ENCODE measurements at regions not wholly inside any gene's neighbourhood (a gene's known extent, or its start where the extent isn't known, plus 50 kb on each side); places are given as distances from the start of the nearest gene placed in this dataset.

DNA sequence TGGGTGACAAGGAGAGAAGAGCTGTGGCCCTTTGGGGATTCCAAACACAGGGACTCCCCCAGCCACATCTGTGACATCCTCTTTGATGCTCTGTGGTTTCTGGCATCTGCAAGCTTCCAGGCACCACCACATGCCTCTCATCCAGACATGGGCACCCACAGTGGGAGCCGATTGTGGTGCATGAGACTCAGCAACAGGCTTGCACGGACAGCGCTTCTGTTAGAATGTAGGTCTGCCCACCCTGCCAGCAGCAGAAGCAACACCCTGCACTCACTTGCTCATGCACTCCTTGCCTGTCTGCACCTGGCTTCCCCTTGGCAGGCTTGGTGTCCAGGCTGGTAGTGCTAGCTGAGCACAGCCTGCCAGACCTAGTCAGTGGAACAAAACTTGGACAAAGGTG is 735.0 kb upstream of the ZWINT start:
- H3K9me3 ChIP-seq (ENCODE audit: low read depth): no peaks in the 10 kb centered on the region
- no peaks in the 10 kb centered on the region for H3K36me3 ChIP-seq (replicated peaks; ENCODE audit: insufficient read depth, low read depth)
- H4K20me1 ChIP-seq (ENCODE audit: insufficient read depth, poor library complexity, severe bottlenecking): no peaks in the 10 kb centered on the region
- H3K27me3 ChIP-seq: no peaks in the 10 kb centered on the region
- no peak overlapping the region for H2AFZ ChIP-seq
- no peak overlapping the region for H3K4me2 ChIP-seq
- H3K4me1 ChIP-seq (ENCODE audit: insufficient read depth): no peaks in the 10 kb centered on the region
- no peak overlapping the region for H3K4me3 ChIP-seq
- no peaks in the 10 kb centered on the region for H3K79me2 ChIP-seq
- 90% methylated on average over 3 of the region's 3 CpGs for WGBS (ENCODE audit: low lambda C conversion rate, missing lambda C conversion rate)
- TF ChIP-seq, protein P1, sequence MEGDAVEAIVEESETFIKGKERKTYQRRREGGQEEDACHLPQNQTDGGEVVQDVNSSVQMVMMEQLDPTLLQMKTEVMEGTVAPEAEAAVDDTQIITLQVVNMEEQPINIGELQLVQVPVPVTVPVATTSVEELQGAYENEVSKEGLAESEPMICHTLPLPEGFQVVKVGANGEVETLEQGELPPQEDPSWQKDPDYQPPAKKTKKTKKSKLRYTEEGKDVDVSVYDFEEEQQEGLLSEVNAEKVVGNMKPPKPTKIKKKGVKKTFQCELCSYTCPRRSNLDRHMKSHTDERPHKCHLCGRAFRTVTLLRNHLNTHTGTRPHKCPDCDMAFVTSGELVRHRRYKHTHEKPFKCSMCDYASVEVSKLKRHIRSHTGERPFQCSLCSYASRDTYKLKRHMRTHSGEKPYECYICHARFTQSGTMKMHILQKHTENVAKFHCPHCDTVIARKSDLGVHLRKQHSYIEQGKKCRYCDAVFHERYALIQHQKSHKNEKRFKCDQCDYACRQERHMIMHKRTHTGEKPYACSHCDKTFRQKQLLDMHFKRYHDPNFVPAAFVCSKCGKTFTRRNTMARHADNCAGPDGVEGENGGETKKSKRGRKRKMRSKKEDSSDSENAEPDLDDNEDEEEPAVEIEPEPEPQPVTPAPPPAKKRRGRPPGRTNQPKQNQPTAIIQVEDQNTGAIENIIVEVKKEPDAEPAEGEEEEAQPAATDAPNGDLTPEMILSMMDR (IDR thresholded peaks at IDR 0.05; ENCODE audit: poor library complexity): no peak
- TF ChIP-seq EZH2phosphoT487 (IDR thresholded peaks at IDR 0.05; ENCODE audit: low read depth, severe bottlenecking, unreplicated experiment) (no peak), EZH2 (IDR thresholded peaks at IDR 0.05; ENCODE audit: borderline replicate concordance) (no peak)
- H3K9me2 ChIP-seq (replicated peaks; ENCODE audit: insufficient read depth): no peaks in the 10 kb centered on the region
- no peak overlapping the region for H3K27ac ChIP-seq
- DNase-seq (ENCODE audit: low spot score): no peak

DNA sequence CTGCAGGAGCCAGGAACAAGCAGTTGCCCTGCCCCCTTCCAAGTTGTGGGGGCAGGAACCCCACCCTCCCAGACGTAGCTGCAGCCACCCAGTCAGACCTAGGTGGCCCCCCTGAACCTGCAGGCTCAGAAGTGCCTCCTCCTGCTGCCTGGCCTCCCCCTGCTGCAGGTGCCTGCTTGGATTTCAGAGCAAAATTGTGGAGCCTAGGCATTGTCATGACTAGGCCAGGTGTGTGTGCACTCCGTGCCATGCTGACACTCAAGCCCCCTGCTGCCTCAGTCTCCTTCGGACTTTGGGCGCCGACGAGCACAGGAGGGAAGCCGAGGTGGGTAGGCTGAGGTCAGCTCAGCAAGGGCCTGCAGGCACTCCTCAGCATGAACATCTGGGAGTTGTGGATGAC is 733.9 kb upstream of the ZWINT start:
- no peaks in the 10 kb centered on the region for H3K9me3 ChIP-seq (ENCODE audit: low read depth)
- H3K9me2 ChIP-seq (replicated peaks; ENCODE audit: insufficient read depth): no peaks in the 10 kb centered on the region
- H3K4me3 ChIP-seq: no peak overlapping the region
- no peaks in the 10 kb centered on the region for H4K20me1 ChIP-seq (ENCODE audit: insufficient read depth, poor library complexity, severe bottlenecking)
- H3K4me2 ChIP-seq: no peak overlapping the region
- no peak overlapping the region for H2AFZ ChIP-seq
- H3K79me2 ChIP-seq: no peaks in the 10 kb centered on the region
- no peaks in the 10 kb centered on the region for H3K4me1 ChIP-seq (ENCODE audit: insufficient read depth)
- WGBS (ENCODE audit: low lambda C conversion rate, missing lambda C conversion rate): 77% methylated on average over 7 of the region's 7 CpGs
- no peaks in the 10 kb centered on the region for H3K27me3 ChIP-seq
- no peaks in the 10 kb centered on the region for H3K36me3 ChIP-seq (replicated peaks; ENCODE audit: insufficient read depth, low read depth)
- TF ChIP-seq, protein P1 (IDR thresholded peaks at IDR 0.05; ENCODE audit: poor library complexity): no peak
- TF ChIP-seq EZH2phosphoT487 (IDR thresholded peaks at IDR 0.05; ENCODE audit: low read depth, severe bottlenecking, unreplicated experiment) (no peak), EZH2 (IDR thresholded peaks at IDR 0.05; ENCODE audit: borderline replicate concordance) (no peak)
- no peak for DNase-seq (ENCODE audit: low spot score)
- H3K27ac ChIP-seq: no peak overlapping the region

DNA sequence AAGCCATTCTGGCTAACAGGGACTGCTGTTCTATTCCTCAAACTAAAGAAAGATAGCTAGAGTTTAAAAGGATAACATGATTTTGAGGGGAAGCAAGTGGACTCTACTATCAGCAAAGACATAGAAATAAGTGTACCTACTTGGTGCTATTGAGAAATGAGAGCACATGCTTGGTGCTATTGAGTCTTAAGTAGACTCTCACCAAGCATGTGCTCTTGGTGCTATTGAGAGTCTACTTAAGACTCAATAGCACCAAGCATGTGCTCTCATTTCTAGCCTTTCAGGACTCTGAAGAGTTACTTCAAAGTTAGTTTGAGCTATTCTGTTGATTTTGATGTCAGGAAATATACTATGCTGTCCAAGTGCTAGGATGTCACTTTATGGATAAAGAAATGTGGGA is 733.0 kb upstream of the ZWINT start:
- no peaks in the 10 kb centered on the region for H4K20me1 ChIP-seq (ENCODE audit: insufficient read depth, poor library complexity, severe bottlenecking)
- H3K9me2 ChIP-seq (replicated peaks; ENCODE audit: insufficient read depth): no peaks in the 10 kb centered on the region
- H3K79me2 ChIP-seq: no peaks in the 10 kb centered on the region
- H3K4me1 ChIP-seq (ENCODE audit: insufficient read depth): no peaks in the 10 kb centered on the region
- no peak overlapping the region for H3K4me2 ChIP-seq
- no peaks in the 10 kb centered on the region for H3K36me3 ChIP-seq (replicated peaks; ENCODE audit: insufficient read depth, low read depth)
- TF ChIP-seq EZH2 (IDR thresholded peaks at IDR 0.05; ENCODE audit: borderline replicate concordance) (no peak), EZH2phosphoT487 (IDR thresholded peaks at IDR 0.05; ENCODE audit: low read depth, severe bottlenecking, unreplicated experiment) (no peak)
- TF ChIP-seq, protein P1 (IDR thresholded peaks at IDR 0.05; ENCODE audit: poor library complexity): no peak
- H3K27me3 ChIP-seq: no peaks in the 10 kb centered on the region
- H3K9me3 ChIP-seq (ENCODE audit: low read depth): no peaks in the 10 kb centered on the region
- H3K27ac ChIP-seq: no peak overlapping the region
- H2AFZ ChIP-seq: no peak overlapping the region
- no peak for DNase-seq (ENCODE audit: low spot score)
- no peak overlapping the region for H3K4me3 ChIP-seq

DNA sequence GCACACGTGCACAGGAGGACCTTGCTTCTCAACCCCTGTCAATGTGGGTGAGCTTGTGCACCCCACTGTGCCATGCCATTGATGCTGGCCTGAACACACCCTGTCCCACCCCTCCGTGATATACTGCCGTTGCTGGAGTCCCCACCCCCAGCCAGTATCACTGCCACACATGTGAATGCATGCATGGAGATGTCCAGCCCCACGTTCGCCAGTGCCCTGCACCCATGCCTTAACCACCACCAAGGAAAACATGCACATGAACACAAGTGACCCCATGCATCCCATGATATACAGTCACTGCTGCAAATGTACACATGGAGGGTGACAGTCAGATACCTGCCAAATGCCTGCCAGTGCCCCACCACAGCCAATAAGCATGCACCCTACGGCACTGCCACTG is 692.5 kb upstream of the ZWINT start:
- no peaks in the 10 kb centered on the region for H3K4me1 ChIP-seq (ENCODE audit: insufficient read depth)
- TF ChIP-seq EZH2phosphoT487 (IDR thresholded peaks at IDR 0.05; ENCODE audit: low read depth, severe bottlenecking, unreplicated experiment): no peak
- TF ChIP-seq, protein P1 (IDR thresholded peaks at IDR 0.05; ENCODE audit: poor library complexity): no peak
- no peak for TF ChIP-seq EZH2 (IDR thresholded peaks at IDR 0.05; ENCODE audit: borderline replicate concordance)
- WGBS (ENCODE audit: low lambda C conversion rate, missing lambda C conversion rate): 91% methylated on average over 6 of the region's 6 CpGs
- H3K27ac ChIP-seq: no peak overlapping the region
- no peaks in the 10 kb centered on the region for H3K9me2 ChIP-seq (replicated peaks; ENCODE audit: insufficient read depth)
- no peaks in the 10 kb centered on the region for H4K20me1 ChIP-seq (ENCODE audit: insufficient read depth, poor library complexity, severe bottlenecking)
- no peak overlapping the region for H3K4me2 ChIP-seq
- no peak overlapping the region for H2AFZ ChIP-seq
- H3K27me3 ChIP-seq: no peaks in the 10 kb centered on the region
- H3K4me3 ChIP-seq: no peak overlapping the region
- no peaks in the 10 kb centered on the region for H3K79me2 ChIP-seq
- no peak for DNase-seq (ENCODE audit: low spot score)
- H3K9me3 ChIP-seq (ENCODE audit: low read depth): no peaks in the 10 kb centered on the region
- no peaks in the 10 kb centered on the region for H3K36me3 ChIP-seq (replicated peaks; ENCODE audit: insufficient read depth, low read depth)

All from hepatocyte (in vitro differentiated cells).